ENCODE measurements at regions not wholly inside any gene's neighbourhood (a gene's known extent, or its start where the extent isn't known, plus 50 kb on each side); places are given as distances from the start of the nearest gene placed in this dataset.

GRCh38 chr10:3364768-3365480 is 192.3 kb upstream of the PITRM1 start:
- TF ChIP-seq CTCF (IDR thresholded peaks at IDR 0.05; ENCODE audit: insufficient read depth, low read length) = no peak
- TF ChIP-seq REST (IDR thresholded peaks at IDR 0.05; ENCODE audit: insufficient replicate concordance, low read depth) = no peak
- no peak for TF ChIP-seq GABPA (IDR thresholded peaks at IDR 0.05; ENCODE audit: low read depth)
- TF ChIP-seq POLR2AphosphoS5 (IDR thresholded peaks at IDR 0.05; ENCODE audit: low read depth) = no peak
